ENCODE measurements at regions not wholly inside any gene's neighbourhood (a gene's known extent, or its start where the extent isn't known, plus 50 kb on each side); places are given as distances from the start of the nearest gene placed in this dataset.

- TF ChIP-seq CTCF (IDR thresholded peaks at IDR 0.05) (no peak), POLR2A (IDR thresholded peaks at IDR 0.05) (no peak)
These were observed 59.3 kb downstream of the ADRA2C start for GRCh38 chr4:3825530-3825929.

Data from prostate gland (tissue), 2 donors.